T1000 (cell line): ENCODE measurements at regions not wholly inside any gene's neighbourhood (a gene's known extent, or its start where the extent isn't known, plus 50 kb on each side); places are given as distances from the start of the nearest gene placed in this dataset.
"Not testable (repeated sequence)": the region's sequence is repeated elsewhere in the genome, so short reads cannot be mapped to it uniquely, and the experiment has no call there.

Experiments used
- DNase-seq: peaks from one replicate; lab custom pipeline; 2025; ENCODE audit warnings: mixed read lengths; lab: John Stamatoyannopoulos, UW

DNA sequence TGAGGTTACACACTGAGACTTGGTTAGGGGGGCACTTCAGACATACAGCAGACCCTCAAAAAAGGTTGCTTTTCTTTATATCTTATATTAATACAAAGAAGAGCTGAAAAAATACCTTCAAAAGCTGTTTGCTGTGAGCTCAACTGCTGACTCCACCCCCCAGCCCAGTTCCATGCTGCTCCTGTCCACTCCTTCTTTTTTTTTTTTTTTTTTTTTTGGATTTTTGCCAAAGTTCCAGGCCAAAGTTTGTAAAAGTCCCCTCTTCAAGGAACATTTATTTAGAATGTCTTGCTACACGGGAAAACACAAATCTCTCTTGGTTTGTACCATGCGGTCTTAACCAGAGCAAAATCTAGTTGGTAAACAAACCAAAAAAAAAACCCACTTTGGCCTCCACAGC, 85.3 kb upstream of the AKAP12 start:
- no peak for DNase-seq

DNA sequence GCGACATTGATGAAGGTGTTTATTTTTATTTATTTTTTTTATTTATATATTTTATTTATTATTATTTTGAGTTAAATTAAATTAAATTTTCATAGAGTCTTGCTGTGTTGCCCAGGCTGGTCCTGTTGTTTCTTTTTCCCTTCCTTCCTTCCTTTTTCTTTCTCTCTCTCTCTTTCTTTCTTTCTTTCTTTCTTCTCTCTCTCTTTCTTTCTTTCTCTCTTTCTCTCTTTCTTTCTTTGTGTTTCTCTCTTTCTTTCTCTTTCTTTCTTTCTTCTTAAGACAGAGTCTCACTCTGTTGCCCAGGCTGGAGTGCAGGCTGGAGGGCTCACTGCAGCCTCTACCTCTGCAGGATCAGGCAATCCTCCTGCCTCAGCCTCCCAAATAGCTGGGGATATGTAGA, 84.7 kb upstream of the AKAP12 start:
- no peak for DNase-seq

DNA sequence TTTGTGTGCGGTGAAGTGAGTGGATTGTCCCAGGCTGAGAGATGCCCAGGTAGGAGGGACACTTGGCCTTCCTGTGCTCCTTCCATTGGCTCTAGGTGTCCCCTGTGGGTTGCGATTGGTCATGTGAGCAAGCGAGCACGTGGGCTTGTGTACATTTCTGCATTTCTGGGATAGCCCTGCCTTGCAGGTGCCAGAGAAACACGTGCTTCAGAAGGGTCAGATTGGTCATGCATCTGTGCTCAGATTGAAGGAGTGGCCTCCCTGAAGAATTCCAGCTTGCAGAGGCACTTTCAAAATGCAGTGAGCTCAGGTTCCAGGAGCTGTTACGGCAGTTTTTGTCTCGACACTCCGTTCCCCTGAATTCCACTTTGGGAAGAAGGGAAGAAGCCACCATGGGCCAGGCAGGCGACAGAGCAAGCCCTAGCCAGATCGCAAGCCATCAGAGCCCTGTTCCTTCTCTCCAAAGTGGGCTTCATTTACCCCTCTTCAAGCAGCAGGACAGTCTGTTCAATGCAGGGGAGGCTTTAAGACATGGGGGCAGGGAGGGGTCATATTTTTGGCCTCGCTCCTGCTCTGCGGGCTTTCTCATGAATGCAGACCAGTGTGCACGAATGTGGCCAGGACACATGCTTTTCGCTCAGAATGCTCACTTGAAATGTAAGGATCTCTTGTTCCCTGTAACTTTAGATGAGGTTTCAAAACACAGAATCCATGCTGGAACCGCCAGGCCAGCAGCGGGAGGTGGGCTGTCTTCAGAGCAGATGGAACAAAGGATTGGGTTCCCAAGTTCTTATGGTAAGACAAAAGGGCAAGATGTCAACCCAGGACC, 78.6 kb upstream of the AKAP12 start:
- no peak for DNase-seq

DNA sequence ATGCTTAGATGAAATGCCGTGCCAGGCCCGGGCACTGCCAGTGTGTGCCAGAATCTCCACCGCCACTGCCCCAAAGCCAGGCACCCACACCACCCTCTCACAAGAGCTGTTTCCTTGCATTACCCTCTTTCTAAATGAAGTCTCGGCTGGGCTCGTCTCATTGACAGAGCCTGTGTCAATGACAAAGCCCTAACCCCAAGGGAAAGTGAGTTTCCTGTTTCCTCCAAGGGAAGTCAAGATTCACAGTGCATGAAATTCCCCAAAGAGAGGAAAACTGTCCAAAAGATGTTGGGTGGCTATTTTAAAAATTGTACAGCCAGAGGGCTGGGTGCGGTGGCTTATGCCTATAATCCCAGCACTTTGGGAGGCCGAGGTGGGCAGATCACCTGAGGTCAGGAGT, 75.4 kb upstream of the AKAP12 start:
- DNase-seq, result no peak

DNA sequence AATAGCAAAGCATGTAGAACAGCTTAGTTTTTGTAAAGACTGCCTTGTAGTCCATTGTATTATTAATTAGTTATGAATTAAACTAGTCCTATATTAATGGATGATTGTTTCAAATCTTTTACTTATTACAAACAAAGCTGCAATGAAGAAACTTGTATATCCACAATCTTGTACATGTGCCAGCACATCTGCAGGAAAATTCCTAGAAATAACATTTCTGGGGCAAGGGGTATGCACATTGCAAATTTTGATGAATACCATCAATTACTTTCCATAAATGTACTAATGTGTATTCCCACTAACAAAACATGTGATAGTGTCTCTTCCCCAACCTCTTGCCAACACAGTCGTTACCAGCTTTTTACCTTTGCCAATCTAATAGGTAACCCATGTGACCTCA, 73.6 kb upstream of the AKAP12 start:
- no peak for DNase-seq

DNA sequence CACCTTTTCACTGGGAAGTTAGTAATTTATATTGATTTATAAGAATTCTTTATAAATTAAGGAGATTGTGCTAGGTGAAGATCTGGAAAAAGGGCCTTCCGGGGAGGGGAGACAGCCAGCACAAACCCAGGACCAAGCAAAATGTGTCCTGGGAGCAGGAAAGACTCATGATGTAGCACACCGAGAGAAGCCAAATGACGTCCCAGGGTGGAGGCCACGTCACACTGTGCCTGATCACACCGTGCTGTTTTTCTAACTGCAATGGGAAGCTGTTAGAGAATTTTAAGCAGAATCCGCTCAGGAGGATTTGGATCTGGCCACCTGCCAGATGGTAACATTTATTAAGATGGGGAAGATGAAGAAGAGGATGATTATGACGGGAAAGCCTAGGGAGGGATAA, 72.7 kb upstream of the AKAP12 start:
- no peak for DNase-seq

DNA sequence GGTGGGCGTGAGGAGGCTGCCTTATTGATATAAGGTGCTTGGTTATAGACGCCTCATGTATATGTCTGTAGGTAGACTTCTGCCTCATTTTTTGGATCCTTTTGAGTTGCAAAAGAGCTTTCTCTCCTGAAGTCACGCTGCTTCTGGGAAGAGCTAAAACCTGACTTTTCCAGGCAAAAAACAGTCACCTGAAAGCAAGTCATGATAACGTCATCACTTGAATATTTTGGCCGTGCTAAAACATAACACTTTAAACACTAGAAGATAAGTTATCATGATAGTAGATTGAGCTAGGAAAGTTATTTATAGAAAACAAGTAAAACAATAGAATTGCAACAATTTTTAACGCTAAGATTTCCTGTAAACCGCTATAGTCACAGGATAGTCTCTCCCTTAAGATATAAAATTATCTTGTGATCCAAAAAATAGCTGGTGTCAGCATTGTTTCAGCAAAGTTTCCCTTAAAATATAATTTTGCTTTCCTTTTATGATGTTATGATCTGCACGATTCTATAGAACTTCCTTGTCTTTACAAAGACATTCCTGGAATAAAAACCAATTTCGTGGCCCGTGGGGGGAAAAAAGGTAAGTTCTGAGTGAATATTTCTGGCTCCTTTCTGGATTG, 69.0 kb upstream of the AKAP12 start:
- DNase-seq, result no peak

DNA sequence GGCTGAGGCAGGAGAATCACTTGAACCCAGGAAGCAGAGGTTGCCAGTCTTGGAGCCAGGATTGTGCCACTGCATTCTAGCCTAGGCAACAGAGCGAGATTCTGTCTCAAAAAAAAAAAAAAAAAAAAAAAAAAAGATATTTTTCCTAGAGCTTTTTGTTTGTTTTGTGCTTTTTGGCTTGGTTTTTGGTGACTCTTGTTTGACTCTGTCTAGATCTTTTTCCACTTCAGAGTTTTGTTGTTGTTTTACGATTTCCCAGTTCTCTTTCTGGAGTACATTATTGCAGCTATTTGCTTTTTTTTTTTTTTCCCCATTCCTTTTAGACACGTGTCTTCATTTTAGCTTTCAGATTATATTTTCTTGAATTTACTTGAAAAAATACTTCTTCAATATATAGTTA, 67.0 kb upstream of the AKAP12 start:
- DNase-seq, result no peak

DNA sequence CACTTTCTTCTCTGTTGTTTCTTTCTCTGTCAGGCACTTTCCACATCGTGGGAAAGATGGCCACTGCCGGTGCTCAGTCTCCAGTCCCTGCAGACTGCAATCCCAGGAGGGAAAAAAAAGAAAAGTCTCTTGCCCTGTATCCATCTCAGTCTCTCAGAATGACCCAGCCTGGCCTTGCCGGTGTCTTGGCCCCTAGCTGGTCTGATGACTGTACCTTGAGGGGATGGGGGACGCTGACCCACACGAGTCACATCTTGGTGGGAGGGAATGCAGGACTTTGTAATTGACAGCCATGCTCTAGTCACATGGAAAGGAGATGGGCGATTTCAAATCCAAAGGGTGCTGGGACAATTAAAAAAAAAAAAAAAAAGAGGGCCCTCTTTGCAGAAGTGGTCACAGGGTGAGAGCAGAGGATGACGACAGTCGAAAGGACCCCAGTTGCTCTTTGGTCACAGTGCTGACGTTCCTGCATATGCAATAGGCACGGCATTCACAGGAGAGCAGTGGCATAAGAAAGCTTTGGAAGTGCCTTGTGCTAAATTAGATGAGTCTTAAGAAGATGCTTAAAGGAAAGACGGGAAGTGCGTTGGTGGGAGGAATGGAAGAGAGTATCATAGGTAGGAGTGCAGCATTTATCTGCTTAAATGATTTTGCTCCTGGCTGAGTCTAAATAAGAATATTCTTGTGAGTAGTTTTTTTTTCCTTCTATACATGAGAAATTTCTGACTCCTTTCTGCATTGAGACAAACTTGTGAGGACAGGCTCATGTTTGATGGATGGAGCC, 63.9 kb upstream of the AKAP12 start:
- DNase-seq, result no peak

DNA sequence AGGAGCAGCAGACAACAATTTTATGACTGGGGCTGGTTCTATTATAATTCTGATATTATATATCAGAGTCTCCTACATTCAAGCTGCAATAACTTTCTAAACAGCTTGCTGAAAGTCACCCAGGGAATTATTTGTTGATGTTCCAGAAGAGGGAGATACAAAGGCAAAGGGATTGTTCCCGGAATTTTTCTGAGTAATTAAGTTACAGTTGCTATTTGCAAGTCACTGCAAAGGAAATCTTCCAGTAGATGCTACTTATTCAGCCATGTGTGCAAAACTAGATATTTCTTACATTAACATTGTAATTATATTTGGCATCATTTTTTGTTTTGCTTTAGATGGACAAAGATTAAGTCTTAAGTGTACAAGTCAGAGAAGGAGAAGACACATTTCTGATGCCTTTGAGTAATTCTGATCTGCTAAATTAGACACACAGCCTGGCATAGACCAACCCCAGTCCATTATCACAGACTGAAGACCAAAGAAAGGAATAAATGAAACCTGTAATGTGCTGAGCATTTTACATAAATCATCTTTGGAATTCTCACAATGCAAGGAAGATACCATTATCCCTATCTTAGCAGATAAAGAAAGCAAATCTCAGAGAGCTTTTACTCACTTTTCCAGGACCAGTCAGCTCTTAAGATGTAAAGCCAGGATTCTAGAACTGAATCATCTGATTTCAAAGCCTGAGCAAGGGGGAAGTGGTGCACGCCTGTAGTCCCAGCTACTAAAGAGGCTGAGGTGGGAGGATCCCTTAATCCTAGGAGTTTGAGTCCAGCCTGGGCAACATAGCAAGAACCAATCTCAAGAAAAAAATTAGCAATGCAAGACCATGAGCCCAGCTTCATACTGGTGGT, 62.6 kb upstream of the AKAP12 start:
- DNase-seq, result no peak

DNA sequence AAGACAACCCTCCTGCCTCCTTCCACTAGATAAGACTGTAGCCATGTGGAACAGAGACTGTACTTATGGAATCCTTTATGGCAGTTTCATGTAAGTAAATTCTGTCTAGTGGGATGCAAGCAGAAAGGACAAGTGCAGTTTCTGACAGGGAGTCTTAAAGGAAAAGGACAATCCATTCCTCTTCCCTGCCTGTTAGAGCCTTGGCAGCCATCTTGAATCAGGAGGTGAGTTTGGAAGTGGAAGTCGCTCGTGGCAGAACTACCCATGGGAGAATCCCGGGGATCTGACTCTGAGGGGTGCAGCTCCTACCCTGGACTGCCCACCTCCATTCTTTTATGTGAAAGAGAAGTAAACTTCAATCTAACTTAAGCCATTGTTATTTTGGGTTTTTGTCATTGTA, 61.4 kb upstream of the AKAP12 start:
- no peak for DNase-seq

DNA sequence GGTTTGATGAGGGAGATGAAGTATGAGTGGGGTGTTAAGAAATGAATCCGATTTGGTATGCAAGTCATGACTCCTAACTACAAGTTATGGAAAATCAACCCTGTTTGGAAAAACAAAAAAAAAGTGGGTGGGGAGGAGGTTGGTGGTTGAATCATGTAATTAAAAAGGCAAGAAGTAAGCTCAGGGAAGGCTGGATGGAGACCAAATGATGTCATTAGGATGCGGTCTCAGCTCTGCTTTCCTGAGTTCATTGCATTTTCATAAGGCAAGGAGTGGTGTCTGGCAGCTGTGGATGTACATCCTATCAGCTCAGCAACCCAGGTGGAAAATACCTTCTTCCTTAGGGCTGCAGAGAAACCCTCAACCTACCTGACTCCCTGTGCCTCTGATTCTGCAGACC, 60.4 kb upstream of the AKAP12 start:
- DNase-seq, result peak; percentile 10

DNA sequence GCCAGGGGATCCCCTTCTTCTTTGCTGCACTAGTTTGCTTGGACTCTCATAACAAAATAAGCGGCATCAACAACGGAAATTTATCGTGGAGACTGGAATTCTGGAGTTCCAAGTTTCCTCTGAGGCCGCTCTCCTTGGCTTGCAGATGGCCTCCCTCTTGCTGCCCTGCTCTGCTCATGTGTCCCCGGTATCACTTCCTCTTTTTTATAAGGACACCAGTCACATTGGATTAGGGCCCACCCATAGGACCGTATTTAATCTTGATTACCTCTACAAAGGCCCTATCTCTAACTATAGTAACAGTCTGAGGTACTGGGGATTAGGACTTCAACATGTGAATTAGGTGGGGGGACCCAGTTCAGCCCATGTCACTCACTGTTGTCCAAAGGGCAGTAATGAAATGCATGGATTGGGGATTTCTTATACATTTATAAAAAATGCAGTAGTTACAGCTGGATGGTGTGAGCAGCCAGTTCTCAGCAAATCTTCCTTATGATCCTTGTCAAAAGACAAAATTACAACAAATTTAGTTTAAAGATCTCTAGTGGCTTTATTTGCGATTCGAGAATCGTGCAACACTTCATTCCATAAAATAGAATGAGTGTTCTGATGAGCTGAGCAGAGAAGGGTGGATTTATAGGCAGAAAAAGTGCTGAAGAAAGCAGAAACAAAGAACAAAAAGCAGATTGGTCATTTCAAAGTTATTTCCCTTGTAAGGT, 59.3 kb upstream of the AKAP12 start:
- no peak for DNase-seq

DNA sequence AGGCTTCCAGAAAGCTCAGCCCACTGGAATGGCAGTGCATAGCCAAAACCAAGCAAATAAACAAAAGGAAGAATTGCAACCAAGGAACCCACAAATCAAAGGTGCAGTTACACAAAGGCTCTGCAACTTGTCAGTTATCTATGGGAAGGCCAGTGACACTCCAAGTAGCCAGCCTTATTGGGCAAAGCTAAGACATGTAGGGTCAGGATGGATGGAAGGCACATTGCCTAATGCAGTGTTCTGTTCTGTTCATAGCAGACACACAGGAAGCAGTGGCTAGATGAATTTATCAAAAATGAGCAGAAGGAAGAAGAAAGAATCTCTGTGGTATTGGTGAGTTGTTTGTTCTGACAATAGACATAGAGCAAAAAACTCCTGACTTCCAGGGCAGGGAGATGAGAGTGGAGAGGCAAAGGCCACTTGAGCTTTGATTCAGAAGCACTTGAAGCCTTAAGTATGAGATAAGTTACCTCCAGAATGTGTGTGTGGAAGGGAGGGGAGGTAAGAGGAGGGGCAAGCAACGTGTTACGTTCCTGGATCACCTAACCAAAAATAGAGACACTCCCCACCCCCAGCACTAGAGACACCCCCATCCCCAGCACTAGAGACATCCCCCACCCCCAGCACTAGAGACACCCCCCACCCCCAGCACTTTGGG, 57.9 kb upstream of the AKAP12 start:
- no peak for DNase-seq

DNA sequence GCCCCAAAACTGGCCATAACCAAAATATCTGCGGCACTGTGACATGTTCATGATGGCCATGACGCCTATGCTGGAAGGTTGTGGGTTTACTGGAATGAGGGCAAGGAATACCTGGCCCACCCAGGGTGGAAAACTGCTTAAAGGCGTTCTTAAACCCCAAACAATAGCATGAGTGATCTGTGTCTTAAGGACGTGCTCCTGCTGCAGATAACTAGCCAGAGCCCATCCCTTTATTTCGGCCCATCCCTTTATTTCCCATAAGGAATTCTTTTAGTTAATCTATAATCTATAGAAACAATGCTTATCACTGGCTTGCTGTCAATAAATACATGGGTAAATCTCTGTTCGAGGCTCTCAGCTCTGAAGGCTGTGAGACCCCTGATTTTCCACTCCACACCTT, 56.8 kb upstream of the AKAP12 start:
- not testable (repeated sequence) for DNase-seq

DNA sequence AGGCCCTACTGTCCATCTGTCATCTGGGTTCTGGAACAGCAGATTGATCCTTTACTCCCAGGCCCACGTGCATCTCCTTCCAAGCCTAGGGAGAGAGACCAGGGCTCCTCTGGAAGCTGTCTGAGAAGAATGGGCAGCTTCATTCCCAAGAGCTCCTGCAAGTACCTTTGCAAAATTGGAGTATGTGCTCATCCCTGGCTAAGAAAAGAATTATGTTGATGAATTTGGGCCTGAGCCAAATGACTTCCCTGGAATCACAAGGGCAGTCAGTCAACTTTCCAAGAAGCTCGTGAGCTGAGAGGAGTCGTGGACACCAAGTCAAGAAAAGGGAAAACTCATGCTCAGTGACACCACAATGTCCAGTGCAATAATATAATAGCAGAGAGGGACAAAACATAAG, 54.6 kb upstream of the AKAP12 start:
- DNase-seq, result no peak

DNA sequence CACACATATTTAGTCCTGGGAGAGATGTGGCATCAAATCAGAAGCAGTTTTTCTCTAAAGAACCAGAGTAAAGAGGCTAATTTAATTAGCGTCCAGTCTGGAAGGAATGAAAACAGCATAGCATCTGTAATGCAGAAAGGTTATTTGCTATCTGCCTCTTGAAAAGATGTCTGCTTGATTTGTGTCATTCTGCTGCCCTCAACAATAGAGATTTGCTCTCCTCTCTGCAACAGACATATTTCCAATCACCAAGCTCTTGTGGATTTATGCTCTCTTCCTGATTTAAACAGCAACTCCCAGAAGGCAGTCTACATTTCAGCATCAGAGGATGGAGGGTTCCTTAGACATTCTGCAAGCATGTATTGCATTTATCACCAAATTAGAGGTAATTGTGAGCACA, 53.5 kb upstream of the AKAP12 start:
- DNase-seq, result no peak

DNA sequence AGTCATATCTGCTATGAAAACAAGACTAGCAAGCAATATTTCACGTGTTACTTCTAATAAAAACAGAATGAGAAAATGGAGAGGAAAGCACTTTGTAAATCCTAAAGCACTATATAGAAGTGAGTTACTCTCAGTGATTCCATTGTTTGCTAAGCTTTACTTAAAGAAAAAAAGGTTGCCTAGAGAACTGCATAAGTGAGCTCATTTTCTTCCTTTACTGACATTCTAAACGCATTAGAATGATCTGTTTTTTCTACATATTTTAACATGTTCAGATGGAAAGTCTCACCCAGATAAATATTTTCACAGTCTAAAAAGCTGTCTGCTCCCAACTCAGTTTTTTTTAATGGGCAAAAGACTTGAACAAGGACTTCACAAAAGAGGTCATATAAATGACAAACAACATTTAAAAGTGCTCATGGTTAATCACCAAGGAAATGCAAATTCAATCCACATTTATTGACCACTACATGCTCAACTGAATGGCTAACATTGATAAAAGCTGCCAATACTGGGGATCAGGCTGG, 52.9 kb upstream of the AKAP12 start:
- DNase-seq, result no peak
